Stomach (tissue), 8 donors: ENCODE measurements at regions not wholly inside any gene's neighbourhood (a gene's known extent, or its start where the extent isn't known, plus 50 kb on each side); places are given as distances from the start of the nearest gene placed in this dataset.

Experiments
- DNase-seq, 2 donors: peaks; one replicate each; pipeline versions ENCODE4 v3.0.0 to v3.0.0-alpha.2; 2013 to 2019
- H3K27ac ChIP-seq, 5 donors: fragments of 200-600 bp in 4 of 5; sonication (generic) in 4 of 5; one replicate each; pipeline ENCODE4 v1.5.1; 2013 to 2019; ENCODE audit warnings: mild to moderate bottlenecking in 1 of 5, moderate library complexity in 1 of 5
- H3K27me3 ChIP-seq, 3 donors: fragments of 200-600 bp; sonication (generic); one replicate each; pipeline ENCODE4 v1.5.1; 2017 to 2019; ENCODE audit warnings: mixed run types in 1 of 3
- H3K36me3 ChIP-seq, 4 donors: fragments of 200-600 bp; sonication (generic); 1 replicate in 3 of 4; 2 replicates in 1 of 4; pipeline ENCODE4 v1.5.1; 2016 to 2019
- H3K4me1 ChIP-seq, 4 donors: fragments of 200-600 bp; sonication (generic); one replicate each; pipeline ENCODE4 v1.5.1; 2016 to 2019
- H3K4me3 ChIP-seq, 4 donors: fragments of 200-600 bp; sonication (generic) in 3 of 4; one replicate each; pipeline ENCODE4 v1.5.1; 2016 to 2019; ENCODE audit warnings: mild to moderate bottlenecking in 1 of 4
- H3K9me3 ChIP-seq, 4 donors: fragments of 200-600 bp; sonication (generic); one replicate each; pipeline ENCODE4 v1.5.1; 2016 to 2019
- EP300 ChIP-seq: sonication (generic); formaldehyde crosslinking; IDR thresholded peaks from one replicate; pipeline ENCODE4 v1.6.1; 2017; ENCODE audit warnings: antibody characterized with exemption
- POLR2A ChIP-seq, 4 donors: fragments of 450-650 bp; IDR thresholded peaks; one replicate each; pipeline ENCODE4 v1.6.1; 2016; ENCODE audit warnings: antibody characterized with exemption in 4 of 4, control low read depth in 2 of 4, mild to moderate bottlenecking in 1 of 4, moderate library complexity in 1 of 4
- POLR2AphosphoS5 ChIP-seq, 3 donors: sonication (generic); formaldehyde crosslinking; IDR thresholded peaks; one replicate each; pipeline ENCODE4 v1.6.1; 2016; ENCODE audit warnings: antibody characterized with exemption in 3 of 3
- WGBS, 5 donors: extraction: QIAGEN DNeasy Blood & Tissue Kit in 3 of 5; methylation state at CpG; one replicate each; pipeline versions ENCODE4 v1.1.5 to v1.1.7; 2013 to 2018; 5-methylcytosine and 5-hydroxymethylcytosine counted together
- intact Hi-C: fragments of 100-400 bp; cut with DNase I; formaldehyde crosslinking; loops from one replicate; pipeline ENCODE4 v1.15.1; 2023; ENCODE audit warnings: low total_unique reads
- TF ChIP-seq, protein P1 (sequence below), 7 experiments: fragments of 450-650 bp in 4 of 7; fragments of 200-600 bp in 3 of 7; sonication (generic) in 3 of 7; IDR thresholded peaks; one replicate each; pipeline ENCODE4 v1.5.1; 2016 to 2019; ENCODE audit warnings: antibody characterized with exemption in 7 of 7, control low read depth in 2 of 7, mild to moderate bottlenecking in 1 of 7
- donor health status: healthy with polysubstance abuse.
- donor health status: Bipolar disorder and iron deficiency.
- donor health status: healthy.

- DNase-seq = no peak
- Histone ChIP-seq H3K4me1 (no peaks in the 10 kb centered on the region), H3K9me3 (peaks cover 0 to 38% (median 9%) of the 10 kb centered on the region in 4 donors), H3K27ac (no peak overlapping the region), H3K4me3 (no peak overlapping the region), H3K36me3 (no peaks in the 10 kb centered on the region), H3K27me3 (no peaks in the 10 kb centered on the region)
- 61 to 76% (median 66%) methylated on average over 1 of the region's 1 CpG for WGBS, 5 donors
- intact Hi-C loops = no loop called here
- no peak for TF ChIP-seq EP300
- TF ChIP-seq, protein P1, sequence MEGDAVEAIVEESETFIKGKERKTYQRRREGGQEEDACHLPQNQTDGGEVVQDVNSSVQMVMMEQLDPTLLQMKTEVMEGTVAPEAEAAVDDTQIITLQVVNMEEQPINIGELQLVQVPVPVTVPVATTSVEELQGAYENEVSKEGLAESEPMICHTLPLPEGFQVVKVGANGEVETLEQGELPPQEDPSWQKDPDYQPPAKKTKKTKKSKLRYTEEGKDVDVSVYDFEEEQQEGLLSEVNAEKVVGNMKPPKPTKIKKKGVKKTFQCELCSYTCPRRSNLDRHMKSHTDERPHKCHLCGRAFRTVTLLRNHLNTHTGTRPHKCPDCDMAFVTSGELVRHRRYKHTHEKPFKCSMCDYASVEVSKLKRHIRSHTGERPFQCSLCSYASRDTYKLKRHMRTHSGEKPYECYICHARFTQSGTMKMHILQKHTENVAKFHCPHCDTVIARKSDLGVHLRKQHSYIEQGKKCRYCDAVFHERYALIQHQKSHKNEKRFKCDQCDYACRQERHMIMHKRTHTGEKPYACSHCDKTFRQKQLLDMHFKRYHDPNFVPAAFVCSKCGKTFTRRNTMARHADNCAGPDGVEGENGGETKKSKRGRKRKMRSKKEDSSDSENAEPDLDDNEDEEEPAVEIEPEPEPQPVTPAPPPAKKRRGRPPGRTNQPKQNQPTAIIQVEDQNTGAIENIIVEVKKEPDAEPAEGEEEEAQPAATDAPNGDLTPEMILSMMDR (IDR thresholded peaks at IDR 0.05) = no peak
- no peak for TF ChIP-seq POLR2AphosphoS5 (IDR thresholded peaks at IDR 0.05)
- no peak for TF ChIP-seq POLR2A (IDR thresholded peaks at IDR 0.05)
Measured at GRCh38 chr5:166236327-166236726, 2055.1 kb upstream of the WWC1 start.

- no peak for DNase-seq
- H3K27me3 ChIP-seq = no peaks in the 10 kb centered on the region
- no peaks in the 10 kb centered on the region for H3K36me3 ChIP-seq
- TF ChIP-seq POLR2AphosphoS5 (IDR thresholded peaks at IDR 0.05) (no peak), EP300 (no peak), POLR2A (IDR thresholded peaks at IDR 0.05) (no peak)
- TF ChIP-seq, protein P1 (IDR thresholded peaks at IDR 0.05) = no peak
- WGBS, 5 donors = 88 to 94% (median 90%) methylated on average over 2 of the region's 2 CpGs
- H3K9me3 ChIP-seq = peaks cover 0 to 19% (median 5%) of the 10 kb centered on the region in 4 donors
- intact Hi-C loops = no loop called here
- no peak overlapping the region for H3K27ac ChIP-seq
- no peak overlapping the region for H3K4me3 ChIP-seq
- H3K4me1 ChIP-seq = no peaks in the 10 kb centered on the region
Measured at GRCh38 chr5:166240705-166241104, 2050.7 kb upstream of the WWC1 start.

- Histone ChIP-seq H3K27me3 (no peaks in the 10 kb centered on the region), H3K4me3 (no peak overlapping the region), H3K9me3 (no peaks in the 10 kb centered on the region), H3K27ac (no peak overlapping the region), H3K36me3 (no peaks in the 10 kb centered on the region), H3K4me1 (no peaks in the 10 kb centered on the region)
- TF ChIP-seq, protein P1 (IDR thresholded peaks at IDR 0.05) = no peak
- no peak for TF ChIP-seq POLR2A (IDR thresholded peaks at IDR 0.05)
- TF ChIP-seq EP300 = no peak
- no peak for TF ChIP-seq POLR2AphosphoS5 (IDR thresholded peaks at IDR 0.05)
- DNase-seq = no peak
- WGBS, 5 donors = 52 to 75% (median 67%) methylated on average over 2 of the region's 2 CpGs
- intact Hi-C loops = no loop called here
Measured at GRCh38 chr5:166245556-166245955, 2045.9 kb upstream of the WWC1 start.

GRCh38 chr5:166251786-166252185 lies 2039.7 kb upstream of the WWC1 start:
- Histone ChIP-seq H3K27me3 (no peaks in the 10 kb centered on the region), H3K36me3 (no peaks in the 10 kb centered on the region), H3K4me1 (no peaks in the 10 kb centered on the region), H3K9me3 (no peaks in the 10 kb centered on the region), H3K4me3 (no peak overlapping the region), H3K27ac (no peak overlapping the region)
- peak in 1 of 2 donors; percentile 4 for DNase-seq
- intact Hi-C loops = no loop called here
- 56 to 66% (median 60%) methylated on average over 4 of the region's 4 CpGs for WGBS, 5 donors
- TF ChIP-seq, protein P1 (IDR thresholded peaks at IDR 0.05) = no peak
- TF ChIP-seq POLR2AphosphoS5 (IDR thresholded peaks at IDR 0.05) = no peak
- no peak for TF ChIP-seq POLR2A (IDR thresholded peaks at IDR 0.05)
- TF ChIP-seq EP300 = no peak
